ENCODE measurements at regions not wholly inside any gene's neighbourhood (a gene's known extent, or its start where the extent isn't known, plus 50 kb on each side); places are given as distances from the start of the nearest gene placed in this dataset.

- no peaks in the 10 kb centered on the region for H3K36me3 ChIP-seq (replicated peaks in 1 of 2; ENCODE audit: control insufficient read depth in 1 of 2, insufficient read depth in 2 of 2, low read length in 2 of 2)
- Mint-ChIP-seq H3K27me3 (ENCODE audit: low read depth in 3 of 3) (peaks cover 0 to 2% (median 0%) of the 10 kb centered on the region in 3 donors), H3K4me3 (no peak overlapping the region), H3K36me3 (no peaks in the 10 kb centered on the region), H3K4me1 (no peaks in the 10 kb centered on the region), H3K27ac (no peak overlapping the region), H3K9me3 (peaks cover 0 to 12% (median 3%) of the 10 kb centered on the region in 7 donors)
- no peak overlapping the region for H2AFZ ChIP-seq (ENCODE audit: insufficient read depth, low read depth, low read length, poor library complexity, severe bottlenecking)
- no peaks in the 10 kb centered on the region for H3K79me2 ChIP-seq (ENCODE audit: insufficient read depth, low read length)
- H3K27me3 ChIP-seq (ENCODE audit: control insufficient read depth in 2 of 2, insufficient read depth in 2 of 2, low read length in 2 of 2), result no peaks in the 10 kb centered on the region
- no peak overlapping the region for H3K9ac ChIP-seq (ENCODE audit: insufficient read depth, low read length, poor library complexity, severe bottlenecking)
- no peak overlapping the region for H3K4me3 ChIP-seq (replicated peaks in 1 of 3; ENCODE audit: low read depth in 2 of 3, low read length in 3 of 3)
- peaks cover 7% of the 10 kb centered on the region in 2 donors for H3K9me3 ChIP-seq (replicated peaks in 1 of 2; ENCODE audit: control insufficient read depth in 1 of 2, insufficient read depth in 1 of 2, low read length in 2 of 2)
- intact Hi-C loops (cut with micrococcal nuclease), result no loop called here
- DNase-seq, result no peak
- H3K27ac ChIP-seq (ENCODE audit: low read depth in 1 of 2, low read length in 2 of 2), result no peak overlapping the region
- TF ChIP-seq, protein P1, sequence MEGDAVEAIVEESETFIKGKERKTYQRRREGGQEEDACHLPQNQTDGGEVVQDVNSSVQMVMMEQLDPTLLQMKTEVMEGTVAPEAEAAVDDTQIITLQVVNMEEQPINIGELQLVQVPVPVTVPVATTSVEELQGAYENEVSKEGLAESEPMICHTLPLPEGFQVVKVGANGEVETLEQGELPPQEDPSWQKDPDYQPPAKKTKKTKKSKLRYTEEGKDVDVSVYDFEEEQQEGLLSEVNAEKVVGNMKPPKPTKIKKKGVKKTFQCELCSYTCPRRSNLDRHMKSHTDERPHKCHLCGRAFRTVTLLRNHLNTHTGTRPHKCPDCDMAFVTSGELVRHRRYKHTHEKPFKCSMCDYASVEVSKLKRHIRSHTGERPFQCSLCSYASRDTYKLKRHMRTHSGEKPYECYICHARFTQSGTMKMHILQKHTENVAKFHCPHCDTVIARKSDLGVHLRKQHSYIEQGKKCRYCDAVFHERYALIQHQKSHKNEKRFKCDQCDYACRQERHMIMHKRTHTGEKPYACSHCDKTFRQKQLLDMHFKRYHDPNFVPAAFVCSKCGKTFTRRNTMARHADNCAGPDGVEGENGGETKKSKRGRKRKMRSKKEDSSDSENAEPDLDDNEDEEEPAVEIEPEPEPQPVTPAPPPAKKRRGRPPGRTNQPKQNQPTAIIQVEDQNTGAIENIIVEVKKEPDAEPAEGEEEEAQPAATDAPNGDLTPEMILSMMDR (IDR thresholded peaks at IDR 0.05), result no peak
- no peaks in the 10 kb centered on the region for H4K20me1 ChIP-seq (ENCODE audit: insufficient read depth, low read length)
- H3K4me1 ChIP-seq (ENCODE audit: control insufficient read depth in 1 of 2, insufficient read depth in 2 of 2, low read length in 2 of 2), result no peaks in the 10 kb centered on the region
- 94% methylated on average over 2 of the region's 2 CpGs for WGBS (ENCODE audit: insufficient coverage)
- H3K4me2 ChIP-seq (replicated peaks; ENCODE audit: extremely low read depth, low read length, poor library complexity, severe bottlenecking), result no peak overlapping the region
Measured at GRCh38 chr5:98470747-98471146, 302.7 kb upstream of the RGMB start.

DNA sequence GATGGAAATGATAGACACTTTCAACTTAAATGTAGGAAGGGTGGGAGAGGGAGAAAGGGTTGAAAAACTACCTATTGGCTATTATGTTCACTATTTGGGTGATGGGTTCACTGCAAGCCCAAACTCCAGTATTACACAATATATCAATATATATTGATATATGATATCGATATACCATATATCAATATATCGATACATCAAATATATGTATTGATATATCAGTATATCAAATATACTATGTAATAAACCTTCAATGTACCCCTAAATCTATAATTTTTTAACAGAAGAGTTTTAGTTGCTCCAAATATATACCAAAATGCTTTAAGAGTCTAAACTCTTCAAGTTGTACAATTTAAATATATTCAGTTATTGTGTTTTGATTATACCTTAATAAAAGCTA, 302.0 kb upstream of the RGMB start:
- WGBS (ENCODE audit: insufficient coverage), result no CpG with 5 or more reads among the region's 2 CpGs
- H3K4me3 ChIP-seq (replicated peaks in 1 of 3; ENCODE audit: low read depth in 2 of 3, low read length in 3 of 3), result no peak overlapping the region
- H3K27ac Mint-ChIP-seq, result no peak overlapping the region
- DNase-seq, result no peak
- H3K9me3 ChIP-seq (replicated peaks in 1 of 2; ENCODE audit: control insufficient read depth in 1 of 2, insufficient read depth in 1 of 2, low read length in 2 of 2), result peaks cover 3% of the 10 kb centered on the region in 2 donors
- H3K36me3 ChIP-seq (replicated peaks in 1 of 2; ENCODE audit: control insufficient read depth in 1 of 2, insufficient read depth in 2 of 2, low read length in 2 of 2), result no peaks in the 10 kb centered on the region
- H3K79me2 ChIP-seq (ENCODE audit: insufficient read depth, low read length), result no peaks in the 10 kb centered on the region
- H3K4me3 Mint-ChIP-seq, result no peak overlapping the region
- H4K20me1 ChIP-seq (ENCODE audit: insufficient read depth, low read length), result no peaks in the 10 kb centered on the region
- H3K4me2 ChIP-seq (replicated peaks; ENCODE audit: extremely low read depth, low read length, poor library complexity, severe bottlenecking), result no peak overlapping the region
- no peak overlapping the region for H2AFZ ChIP-seq (ENCODE audit: insufficient read depth, low read depth, low read length, poor library complexity, severe bottlenecking)
- H3K27me3 Mint-ChIP-seq (ENCODE audit: low read depth in 3 of 3), result peaks cover 0 to 2% (median 0%) of the 10 kb centered on the region in 3 donors
- H3K27ac ChIP-seq (ENCODE audit: low read depth in 1 of 2, low read length in 2 of 2), result no peak overlapping the region
- no peaks in the 10 kb centered on the region for H3K27me3 ChIP-seq (ENCODE audit: control insufficient read depth in 2 of 2, insufficient read depth in 2 of 2, low read length in 2 of 2)
- intact Hi-C loops (cut with micrococcal nuclease), result no loop called here
- TF ChIP-seq, protein P1 (IDR thresholded peaks at IDR 0.05), result no peak
- H3K36me3 Mint-ChIP-seq, result no peaks in the 10 kb centered on the region
- peaks cover 0 to 10% (median 3%) of the 10 kb centered on the region in 7 donors for H3K9me3 Mint-ChIP-seq
- H3K9ac ChIP-seq (ENCODE audit: insufficient read depth, low read length, poor library complexity, severe bottlenecking), result no peak overlapping the region
- H3K4me1 Mint-ChIP-seq, result no peaks in the 10 kb centered on the region
- H3K4me1 ChIP-seq (ENCODE audit: control insufficient read depth in 1 of 2, insufficient read depth in 2 of 2, low read length in 2 of 2), result no peaks in the 10 kb centered on the region
